ENCODE measurements at regions not wholly inside any gene's neighbourhood (a gene's known extent, or its start where the extent isn't known, plus 50 kb on each side); places are given as distances from the start of the nearest gene placed in this dataset.

DNA sequence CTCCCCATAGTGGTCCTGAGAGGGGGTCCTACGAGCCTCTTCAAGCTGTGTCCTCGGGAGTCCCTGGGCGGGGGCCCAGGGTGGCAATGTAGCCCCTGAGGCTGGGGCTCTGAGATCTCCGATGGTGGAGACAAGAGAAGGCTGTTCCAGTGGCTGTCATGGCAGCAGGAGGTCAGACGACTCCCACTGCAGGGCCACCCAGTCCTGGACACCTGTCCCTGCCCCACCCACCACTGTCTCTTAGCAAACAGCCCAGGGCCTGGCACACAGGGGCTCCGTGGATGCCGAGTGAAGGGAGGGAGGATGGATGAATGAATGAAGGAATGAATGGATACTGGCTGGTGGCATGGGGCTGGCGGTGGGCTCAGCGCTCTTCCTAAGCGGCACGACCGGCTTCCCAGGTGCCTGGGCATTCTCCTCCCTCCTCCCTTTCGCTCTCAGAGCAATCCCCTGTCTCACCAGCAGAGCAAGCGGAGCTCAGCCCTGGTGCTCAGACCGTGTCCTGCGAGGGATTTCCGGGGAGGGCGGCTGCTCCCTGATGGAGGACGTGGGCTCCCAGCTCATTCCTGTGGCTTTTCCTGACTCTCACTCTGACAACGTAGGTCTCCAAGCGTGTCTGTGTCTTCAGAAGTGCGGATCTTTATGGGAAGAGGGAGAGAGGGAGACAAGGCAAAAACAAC is 1272.6 kb downstream of the BRD1 start:
- H3K4me1 ChIP-seq (ENCODE audit: control insufficient read depth, insufficient read depth, low read length) = no peaks in the 10 kb centered on the region
- DNase-seq = no peak
- H3K4me3 ChIP-seq (ENCODE audit: low read length) = no peak overlapping the region
- no peaks in the 10 kb centered on the region for H3K4me1 Mint-ChIP-seq
- no peaks in the 10 kb centered on the region for H3K36me3 Mint-ChIP-seq
- TF ChIP-seq, protein P1, sequence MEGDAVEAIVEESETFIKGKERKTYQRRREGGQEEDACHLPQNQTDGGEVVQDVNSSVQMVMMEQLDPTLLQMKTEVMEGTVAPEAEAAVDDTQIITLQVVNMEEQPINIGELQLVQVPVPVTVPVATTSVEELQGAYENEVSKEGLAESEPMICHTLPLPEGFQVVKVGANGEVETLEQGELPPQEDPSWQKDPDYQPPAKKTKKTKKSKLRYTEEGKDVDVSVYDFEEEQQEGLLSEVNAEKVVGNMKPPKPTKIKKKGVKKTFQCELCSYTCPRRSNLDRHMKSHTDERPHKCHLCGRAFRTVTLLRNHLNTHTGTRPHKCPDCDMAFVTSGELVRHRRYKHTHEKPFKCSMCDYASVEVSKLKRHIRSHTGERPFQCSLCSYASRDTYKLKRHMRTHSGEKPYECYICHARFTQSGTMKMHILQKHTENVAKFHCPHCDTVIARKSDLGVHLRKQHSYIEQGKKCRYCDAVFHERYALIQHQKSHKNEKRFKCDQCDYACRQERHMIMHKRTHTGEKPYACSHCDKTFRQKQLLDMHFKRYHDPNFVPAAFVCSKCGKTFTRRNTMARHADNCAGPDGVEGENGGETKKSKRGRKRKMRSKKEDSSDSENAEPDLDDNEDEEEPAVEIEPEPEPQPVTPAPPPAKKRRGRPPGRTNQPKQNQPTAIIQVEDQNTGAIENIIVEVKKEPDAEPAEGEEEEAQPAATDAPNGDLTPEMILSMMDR (IDR thresholded peaks at IDR 0.05) = no peak
- no peaks in the 10 kb centered on the region for H3K36me3 ChIP-seq (ENCODE audit: control insufficient read depth, insufficient read depth, low read length)
- ATAC-seq = no peak
- 82% methylated on average over 22 of the region's 22 CpGs for WGBS (ENCODE audit: insufficient coverage)
- peaks cover 0 to 3% of the 10 kb centered on the region in 2 donors for H3K27me3 Mint-ChIP-seq (ENCODE audit: low read depth in 2 of 2)
- no peak overlapping the region for H3K27ac ChIP-seq (ENCODE audit: low read length)
- H3K27me3 ChIP-seq (ENCODE audit: control insufficient read depth, insufficient read depth, low read length) = no peaks in the 10 kb centered on the region
- intact Hi-C loops (cut with micrococcal nuclease) = no loop called here
- no peaks in the 10 kb centered on the region for H3K9me3 ChIP-seq (ENCODE audit: control insufficient read depth, insufficient read depth, low read length)
- H3K9me3 Mint-ChIP-seq = no peaks in the 10 kb centered on the region
- H3K27ac Mint-ChIP-seq = no peak overlapping the region
- H3K4me3 Mint-ChIP-seq = no peak overlapping the region

DNA sequence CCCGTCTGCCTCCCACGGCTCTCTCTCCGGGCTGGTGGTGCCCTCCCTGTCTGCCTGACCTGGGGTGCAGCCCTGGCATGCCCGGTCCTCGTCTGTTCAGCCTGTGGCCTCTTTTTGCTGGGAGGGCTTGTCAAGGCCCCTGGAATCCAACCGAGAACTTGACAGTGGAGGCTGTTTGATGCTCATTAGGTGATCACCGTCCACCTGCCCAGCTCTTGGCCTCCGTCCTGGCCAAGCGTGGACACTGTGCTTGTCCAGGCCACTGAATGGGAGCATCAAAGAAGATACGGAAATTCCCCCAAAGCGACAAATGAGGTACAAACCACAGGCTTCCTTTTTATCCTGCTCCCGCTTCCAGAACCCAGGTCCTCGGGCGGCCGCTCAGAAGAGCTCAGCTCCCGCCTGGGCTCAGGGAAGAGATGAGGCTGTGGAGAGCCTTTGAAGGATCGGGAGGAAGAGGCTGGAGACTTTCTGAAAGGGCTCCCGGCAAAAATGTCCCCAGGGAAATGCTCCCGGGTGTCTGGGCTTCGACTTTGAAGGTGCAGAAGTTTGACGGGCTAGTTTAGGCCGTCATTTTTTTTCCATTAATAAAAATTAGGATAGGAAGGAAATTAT is 1273.9 kb downstream of the BRD1 start:
- Mint-ChIP-seq H3K27ac (no peak overlapping the region), H3K4me1 (no peaks in the 10 kb centered on the region), H3K4me3 (no peak overlapping the region), H3K9me3 (no peaks in the 10 kb centered on the region), H3K27me3 (ENCODE audit: low read depth in 2 of 2) (peaks cover 0 to 3% of the 10 kb centered on the region in 2 donors), H3K36me3 (no peaks in the 10 kb centered on the region)
- no peak overlapping the region for H3K4me3 ChIP-seq (ENCODE audit: low read length)
- WGBS (ENCODE audit: insufficient coverage) = 84% methylated on average over 20 of the region's 22 CpGs
- ATAC-seq = no peak
- no peaks in the 10 kb centered on the region for H3K4me1 ChIP-seq (ENCODE audit: control insufficient read depth, insufficient read depth, low read length)
- H3K36me3 ChIP-seq (ENCODE audit: control insufficient read depth, insufficient read depth, low read length) = no peaks in the 10 kb centered on the region
- DNase-seq = no peak
- TF ChIP-seq, protein P1 (IDR thresholded peaks at IDR 0.05) = no peak
- no peak overlapping the region for H3K27ac ChIP-seq (ENCODE audit: low read length)
- H3K9me3 ChIP-seq (ENCODE audit: control insufficient read depth, insufficient read depth, low read length) = no peaks in the 10 kb centered on the region
- intact Hi-C loops (cut with micrococcal nuclease) = no loop called here
- H3K27me3 ChIP-seq (ENCODE audit: control insufficient read depth, insufficient read depth, low read length) = no peaks in the 10 kb centered on the region

DNA sequence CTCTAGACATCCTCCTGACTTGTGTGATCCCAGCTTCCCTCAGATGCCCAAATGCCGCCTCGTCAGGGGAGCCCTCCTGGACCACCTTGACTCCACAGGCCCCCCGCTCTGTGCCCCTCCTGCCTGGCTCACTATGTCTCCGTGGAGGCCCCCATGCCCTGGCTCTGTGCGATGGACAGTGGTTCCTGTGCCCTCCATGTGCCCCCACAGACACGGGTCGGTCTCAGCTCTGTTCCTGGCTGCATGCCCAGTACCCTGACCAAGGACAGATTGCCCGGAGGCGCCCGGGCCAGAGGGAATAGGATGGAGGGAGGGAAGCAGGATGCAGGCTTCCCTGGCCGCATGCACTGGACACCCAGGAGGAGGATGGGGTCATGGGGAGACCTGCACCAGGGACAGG is 1274.6 kb downstream of the BRD1 start:
- no peaks in the 10 kb centered on the region for H3K27me3 ChIP-seq (ENCODE audit: control insufficient read depth, insufficient read depth, low read length)
- TF ChIP-seq, protein P1 (IDR thresholded peaks at IDR 0.05) = no peak
- intact Hi-C loops (cut with micrococcal nuclease) = no loop called here
- H3K27ac ChIP-seq (ENCODE audit: low read length) = no peak overlapping the region
- no peak for ATAC-seq
- Mint-ChIP-seq H3K4me3 (no peak overlapping the region), H3K9me3 (no peaks in the 10 kb centered on the region), H3K27me3 (ENCODE audit: low read depth in 2 of 2) (peaks cover 0 to 3% of the 10 kb centered on the region in 2 donors), H3K36me3 (no peaks in the 10 kb centered on the region), H3K27ac (no peak overlapping the region), H3K4me1 (no peaks in the 10 kb centered on the region)
- no peaks in the 10 kb centered on the region for H3K4me1 ChIP-seq (ENCODE audit: control insufficient read depth, insufficient read depth, low read length)
- DNase-seq = no peak
- WGBS (ENCODE audit: insufficient coverage) = 88% methylated on average over 11 of the region's 11 CpGs
- H3K4me3 ChIP-seq (ENCODE audit: low read length) = no peak overlapping the region
- no peaks in the 10 kb centered on the region for H3K36me3 ChIP-seq (ENCODE audit: control insufficient read depth, insufficient read depth, low read length)
- H3K9me3 ChIP-seq (ENCODE audit: control insufficient read depth, insufficient read depth, low read length) = no peaks in the 10 kb centered on the region
